Endothelial cell of umbilical vein (primary cell): ENCODE measurements at regions not wholly inside any gene's neighbourhood (a gene's known extent, or its start where the extent isn't known, plus 50 kb on each side); places are given as distances from the start of the nearest gene placed in this dataset.

Source experiments
- BruUV-seq: library from RNA; stranded (reverse); fragments of 400-500 nt; replicated peaks from 2 replicates; lab custom pipeline; 2021; lab: Mats Ljungman, UMichigan
- CTCF ChIA-PET: fragments of 300-600, 350-600 bp; sonication (Branson Sonifier 250); formaldehyde crosslinking; loops from one replicate; lab custom pipeline; 2021; ENCODE audit warnings: antibody characterized with exemption, inconsistent platforms; lab: Charles Lee
- POLR2A ChIA-PET: fragments of 300-600, 350-600 bp; sonication (Branson Sonifier 250); formaldehyde crosslinking; loops from one replicate; lab custom pipeline; 2021; ENCODE audit warnings: antibody characterized with exemption, inconsistent platforms; lab: Charles Lee
- DNase-seq: peaks from one replicate; pipeline ENCODE4 v3.0.0-alpha.2; 2011; ENCODE audit warnings: low read depth, low spot score
- FAIRE-seq: peaks from 2 replicates; lab custom pipeline; 2011; peaks lifted over from hg19 to GRCh38; lab: Jason Lieb, UNC
- H2AFZ ChIP-seq: 2 replicates; pipeline ENCODE4 v1.6.0; 2012; ENCODE audit warnings: low read depth, low read length, control low read depth, inconsistent platforms
- H3K27ac ChIP-seq: 2 replicates; pipeline ENCODE4 v1.5.1; 2011; ENCODE audit warnings: low read depth, mild to moderate bottlenecking, control low read depth, low read length, moderate library complexity; ENCODE audit not compliant: insufficient read depth
- H3K27me3 ChIP-seq, 2 experiments: 2 replicates each; pipeline versions ENCODE4 v1.6.0 to v1.6.1; 2011; ENCODE audit warnings: low read length in 2 of 2, mixed read lengths in 1 of 2; ENCODE audit not compliant: control insufficient read depth in 2 of 2, insufficient read depth in 2 of 2
- H3K36me3 ChIP-seq, 2 experiments: 2 replicates in 1 of 2; 3 replicates in 1 of 2; pipeline ENCODE4 v1.5.1; 2011; ENCODE audit warnings: low read length in 2 of 2, mild to moderate bottlenecking in 1 of 2, moderate library complexity in 1 of 2; ENCODE audit not compliant: control insufficient read depth in 2 of 2, insufficient read depth in 2 of 2; ENCODE audit errors: extremely low read depth in 1 of 2
- H3K4me1 ChIP-seq: 3 replicates; pipeline ENCODE4 v1.5.1; 2011; ENCODE audit warnings: mild to moderate bottlenecking, low read length; ENCODE audit not compliant: control insufficient read depth, insufficient read depth; ENCODE audit errors: extremely low read depth
- H3K4me2 ChIP-seq: 2 replicates; pipeline ENCODE4 v1.6.1; 2011; ENCODE audit warnings: low read length, control low read depth, mixed read lengths; ENCODE audit not compliant: insufficient read depth
- H3K4me3 ChIP-seq, 3 experiments: fragments of 200-600 bp in 1 of 3; sonication (generic), shearing (Covaris generic) in 1 of 3; replicated peaks in 1 of 3; 2 replicates each; pipeline ENCODE4 v1.5.1; 2011 to 2016; ENCODE audit warnings: control low read depth in 3 of 3, low read length in 3 of 3, mild to moderate bottlenecking in 2 of 3, inconsistent platforms in 1 of 3, low read depth in 1 of 3, moderate library complexity in 1 of 3; ENCODE audit not compliant: insufficient read depth in 1 of 3
- H3K79me2 ChIP-seq: 2 replicates; pipeline ENCODE4 v1.6.0; 2012; ENCODE audit warnings: low read length, inconsistent platforms; ENCODE audit not compliant: control insufficient read depth, insufficient read depth
- H3K9ac ChIP-seq: replicated peaks from 2 replicates; pipeline ENCODE3; 2011; ENCODE audit warnings: low read length, control low read depth; ENCODE audit not compliant: insufficient read depth; ENCODE audit errors: extremely low read depth
- H3K9me1 ChIP-seq: replicated peaks from 3 replicates; pipeline ENCODE4 v1.6.0; 2011; ENCODE audit warnings: mild to moderate bottlenecking, low read length; ENCODE audit not compliant: control insufficient read depth, insufficient read depth; ENCODE audit errors: extremely low read depth
- H3K9me3 ChIP-seq: replicated peaks from 2 replicates; pipeline ENCODE4 v1.5.1; 2012; ENCODE audit warnings: low read length, inconsistent platforms; ENCODE audit not compliant: control insufficient read depth, insufficient read depth
- H4K20me1 ChIP-seq: replicated peaks from 2 replicates; pipeline ENCODE3; 2011; ENCODE audit warnings: mild to moderate bottlenecking, low read length; ENCODE audit not compliant: control insufficient read depth, insufficient read depth; ENCODE audit errors: extremely low read depth
- EZH2 ChIP-seq: IDR thresholded peaks from 2 replicates; pipeline ENCODE4 v1.6.1; 2012; ENCODE audit warnings: borderline replicate concordance, low read depth, mild to moderate bottlenecking, moderate library complexity, low read length, inconsistent platforms; ENCODE audit not compliant: severe bottlenecking
- FOS ChIP-seq: IDR thresholded peaks from 2 replicates; pipeline ENCODE4 v1.6.1; 2011; ENCODE audit warnings: mild to moderate bottlenecking, low read length, moderate library complexity, borderline replicate concordance; ENCODE audit not compliant: insufficient read depth
- GATA2 ChIP-seq: IDR thresholded peaks from 2 replicates; pipeline ENCODE4 v1.7.0; 2011; ENCODE audit warnings: low read depth, mild to moderate bottlenecking, moderate library complexity, mixed read lengths, low read length; ENCODE audit not compliant: insufficient read length, insufficient read depth
- JUN ChIP-seq: IDR thresholded peaks from 2 replicates; pipeline ENCODE4 v1.6.1; 2011; ENCODE audit warnings: borderline replicate concordance, low read depth; ENCODE audit not compliant: insufficient read length, insufficient read depth
- MYC ChIP-seq: IDR thresholded peaks from one replicate; pipeline ENCODE4 v1.6.1; 2011; ENCODE audit warnings: mild to moderate bottlenecking, low read depth, low read length
- POLR2A ChIP-seq: IDR thresholded peaks from 2 replicates; pipeline ENCODE4 v1.6.1; 2012; ENCODE audit warnings: low read depth, mild to moderate bottlenecking, control low read depth, low read length
- POLR2AphosphoS5 ChIP-seq: IDR thresholded peaks from 2 replicates; pipeline ENCODE4 v1.6.1; 2012; ENCODE audit warnings: low read depth, mild to moderate bottlenecking, control low read depth, low read length, moderate library complexity; ENCODE audit not compliant: insufficient read depth
- dilution Hi-C: fragments of 300-500 bp; cut with MboI; formaldehyde crosslinking; loops from one replicate; pipeline ENCODE4 v1.15.0; 2019; ENCODE audit warnings: low sequenced_read_pairs; ENCODE audit not compliant: extremely low pct_ligation_motif_present
- intact Hi-C: fragments of 100-400 bp; cut with micrococcal nuclease; formaldehyde crosslinking; loops from one replicate; pipeline ENCODE4 v1.10.0; 2022
- TF ChIP-seq, protein P1 (sequence below): IDR thresholded peaks from 2 replicates; pipeline ENCODE4 v1.6.1; 2011; ENCODE audit not compliant: insufficient read depth, insufficient read length
- TF ChIP-seq, protein P2 (sequence below), 2 donors: IDR thresholded peaks; 1 replicate in 1 of 2; 2 replicates in 1 of 2; pipeline ENCODE4 v1.5.1; 2011; ENCODE audit warnings: low read length in 2 of 2, mild to moderate bottlenecking in 2 of 2, moderate library complexity in 2 of 2, control low read depth in 1 of 2, inconsistent platforms in 1 of 2, low read depth in 1 of 2; ENCODE audit not compliant: insufficient read depth in 1 of 2; ENCODE audit errors: extremely low read depth in 1 of 2

DNA sequence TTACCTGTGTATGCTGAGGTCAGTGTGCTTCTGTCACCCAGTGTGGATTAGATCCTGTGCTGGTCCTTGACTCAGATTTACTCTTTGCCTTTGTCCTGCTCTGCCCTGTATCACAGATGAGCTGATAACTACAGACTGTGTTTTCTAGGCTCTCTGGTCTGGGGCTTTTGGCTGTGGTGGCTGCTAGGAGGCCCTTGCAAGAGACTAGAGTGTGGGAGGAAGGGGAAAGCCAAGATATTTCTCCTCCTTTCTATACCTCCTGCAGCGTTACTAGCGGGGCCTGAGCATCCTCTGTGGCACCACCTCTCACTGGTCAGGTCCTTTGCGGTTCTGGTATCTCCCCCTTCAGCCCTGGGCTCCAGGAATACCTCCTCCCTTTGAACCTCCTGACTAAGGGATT lies 282.3 kb upstream of the TBC1D5 start:
- Histone ChIP-seq H3K4me2 (no peak overlapping the region), H3K36me3 (no peaks in the 10 kb centered on the region), H3K27ac (no peak overlapping the region), H3K27me3 (no peaks in the 10 kb centered on the region), H4K20me1 (no peaks in the 10 kb centered on the region), H3K4me3 (no peak overlapping the region), H3K4me1 (no peaks in the 10 kb centered on the region), H3K9me1 (no peaks in the 10 kb centered on the region), H2AFZ (no peak overlapping the region), H3K9me3 (no peaks in the 10 kb centered on the region), H3K9ac (no peak overlapping the region), H3K79me2 (no peaks in the 10 kb centered on the region)
- intact Hi-C loops (no loop called here), dilution Hi-C loops (no loop called here)
- no peak for DNase-seq
- ChIA-PET POLR2A (no interaction called here), CTCF (no interaction called here)
- FAIRE-seq: no peak
- TF ChIP-seq, protein P1, sequence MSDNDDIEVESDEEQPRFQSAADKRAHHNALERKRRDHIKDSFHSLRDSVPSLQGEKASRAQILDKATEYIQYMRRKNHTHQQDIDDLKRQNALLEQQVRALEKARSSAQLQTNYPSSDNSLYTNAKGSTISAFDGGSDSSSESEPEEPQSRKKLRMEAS: no peak
- no peak for TF ChIP-seq GATA2
- no peak for TF ChIP-seq MYC
- TF ChIP-seq FOS: no peak
- TF ChIP-seq POLR2AphosphoS5: no peak
- no peak for TF ChIP-seq EZH2
- TF ChIP-seq, protein P2, sequence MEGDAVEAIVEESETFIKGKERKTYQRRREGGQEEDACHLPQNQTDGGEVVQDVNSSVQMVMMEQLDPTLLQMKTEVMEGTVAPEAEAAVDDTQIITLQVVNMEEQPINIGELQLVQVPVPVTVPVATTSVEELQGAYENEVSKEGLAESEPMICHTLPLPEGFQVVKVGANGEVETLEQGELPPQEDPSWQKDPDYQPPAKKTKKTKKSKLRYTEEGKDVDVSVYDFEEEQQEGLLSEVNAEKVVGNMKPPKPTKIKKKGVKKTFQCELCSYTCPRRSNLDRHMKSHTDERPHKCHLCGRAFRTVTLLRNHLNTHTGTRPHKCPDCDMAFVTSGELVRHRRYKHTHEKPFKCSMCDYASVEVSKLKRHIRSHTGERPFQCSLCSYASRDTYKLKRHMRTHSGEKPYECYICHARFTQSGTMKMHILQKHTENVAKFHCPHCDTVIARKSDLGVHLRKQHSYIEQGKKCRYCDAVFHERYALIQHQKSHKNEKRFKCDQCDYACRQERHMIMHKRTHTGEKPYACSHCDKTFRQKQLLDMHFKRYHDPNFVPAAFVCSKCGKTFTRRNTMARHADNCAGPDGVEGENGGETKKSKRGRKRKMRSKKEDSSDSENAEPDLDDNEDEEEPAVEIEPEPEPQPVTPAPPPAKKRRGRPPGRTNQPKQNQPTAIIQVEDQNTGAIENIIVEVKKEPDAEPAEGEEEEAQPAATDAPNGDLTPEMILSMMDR (IDR thresholded peaks at IDR 0.05; ENCODE audit: extremely low read depth in 1 of 2, insufficient read depth in 1 of 2, low read depth in 1 of 2, low read length in 2 of 2): no peak
- TF ChIP-seq JUN: no peak
- no peak for TF ChIP-seq POLR2A
- BruUV-seq: no TSS peak
